Medulla oblongata (tissue), 1 donor: ENCODE measurements at regions not wholly inside any gene's neighbourhood (a gene's known extent, or its start where the extent isn't known, plus 50 kb on each side); places are given as distances from the start of the nearest gene placed in this dataset.
"Not testable (repeated sequence)": the region's sequence is repeated elsewhere in the genome, so short reads cannot be mapped to it uniquely, and the experiment has no call there.

Experiments
- DNase-seq: peaks from one replicate; pipeline ENCODE4 v3.0.0-alpha.2; 2015; ENCODE audit errors: extremely low spot score

DNA sequence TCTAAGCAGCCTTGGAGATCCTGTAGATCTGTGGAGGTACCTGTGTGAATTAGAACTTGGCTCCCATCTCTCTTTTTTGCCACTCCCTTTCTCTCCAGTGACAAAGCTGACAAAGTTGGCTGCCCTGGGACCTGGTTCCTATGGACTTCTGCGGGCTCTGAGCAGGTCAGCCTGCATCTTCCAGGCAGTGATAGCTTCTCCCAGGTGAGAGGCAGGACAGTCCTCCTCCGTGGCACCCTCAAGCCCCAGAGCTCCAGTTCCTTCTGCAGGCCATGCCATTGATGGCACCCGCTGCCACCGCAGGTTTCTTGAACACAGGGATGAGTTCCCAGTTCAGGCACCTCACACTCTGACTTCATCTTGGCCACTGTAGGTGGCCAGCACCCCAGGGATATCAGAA is 73.5 kb upstream of the GRB10 start:
- DNase-seq: no peak

DNA sequence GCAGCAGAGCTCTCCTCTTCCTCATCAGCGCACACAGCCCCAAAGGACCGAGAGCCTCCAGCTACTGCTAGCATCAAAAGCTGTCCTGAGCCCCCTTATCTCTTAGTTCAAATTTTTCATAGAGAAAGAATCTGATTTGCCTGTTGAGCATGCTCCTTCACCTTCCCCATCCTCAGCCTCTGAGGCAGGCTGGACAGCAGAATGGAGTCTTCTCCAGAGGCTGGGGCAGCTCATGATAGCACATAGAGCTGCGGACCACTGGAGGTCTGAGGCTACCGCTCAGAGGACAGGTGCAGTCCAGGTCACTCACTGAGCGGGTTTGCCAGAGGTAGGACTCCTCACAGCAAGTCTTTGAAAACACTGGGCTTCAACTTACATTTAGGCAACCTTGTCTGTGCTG is 72.8 kb upstream of the GRB10 start:
- DNase-seq: no peak

- no peak for DNase-seq
Measured at GRCh38 chr7:50854831-50855230, 72.1 kb upstream of the GRB10 start.

GRCh38 chr7:50854247-50854646 is 71.6 kb upstream of the GRB10 start:
- DNase-seq: no peak

GRCh38 chr7:50853311-50853710 is 70.6 kb upstream of the GRB10 start:
- no peak for DNase-seq

- DNase-seq: no peak
Measured at GRCh38 chr7:50852901-50853300, 70.2 kb upstream of the GRB10 start.

GRCh38 chr7:50851891-50852290 is 69.2 kb upstream of the GRB10 start:
- no peak for DNase-seq

- DNase-seq: no peak
Measured at GRCh38 chr7:50851451-50851850, 68.8 kb upstream of the GRB10 start.

DNA sequence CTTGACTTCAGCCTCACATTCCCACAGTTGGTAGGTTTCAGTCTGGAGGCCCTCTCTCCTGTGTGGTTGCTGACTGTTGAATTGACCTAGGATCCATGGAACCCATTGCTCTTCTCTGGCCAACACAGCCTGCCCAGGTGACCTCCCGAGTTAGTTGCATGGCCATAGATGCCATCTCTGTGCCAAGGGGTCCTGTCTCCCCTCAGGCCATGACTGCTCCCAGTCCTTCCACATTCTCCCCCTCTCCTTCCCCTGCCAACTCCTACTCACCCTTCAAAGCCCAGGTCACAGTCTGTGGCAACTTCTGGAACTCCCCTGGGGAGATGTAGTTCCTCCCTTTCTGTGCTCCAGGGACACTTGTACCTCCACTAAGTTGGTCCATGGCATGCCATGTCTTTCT is 67.3 kb upstream of the GRB10 start:
- no peak for DNase-seq

DNA sequence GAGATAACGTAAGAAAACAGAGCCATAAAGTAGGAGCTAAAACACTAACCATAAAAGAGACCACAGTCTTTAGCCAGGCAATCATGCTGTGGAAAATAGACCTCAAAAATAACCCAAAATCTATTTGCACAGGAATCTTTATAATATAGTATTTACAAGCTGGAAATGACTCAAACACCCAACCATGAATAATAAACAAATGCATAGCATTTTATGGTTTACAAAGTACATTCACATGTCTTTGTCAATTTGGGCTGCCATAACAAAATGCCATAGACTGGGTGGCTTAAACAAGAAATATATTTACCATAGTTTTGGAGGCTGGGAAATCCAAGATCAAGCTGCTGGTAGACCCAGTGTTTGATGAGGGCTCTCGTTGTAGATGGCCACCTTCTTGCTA is 65.5 kb upstream of the GRB10 start:
- no peak for DNase-seq

- not testable (repeated sequence) for DNase-seq
Measured at GRCh38 chr7:50844861-50845260, 62.2 kb upstream of the GRB10 start.

GRCh38 chr7:50842041-50842440 is 59.3 kb upstream of the GRB10 start:
- DNase-seq: no peak

DNA sequence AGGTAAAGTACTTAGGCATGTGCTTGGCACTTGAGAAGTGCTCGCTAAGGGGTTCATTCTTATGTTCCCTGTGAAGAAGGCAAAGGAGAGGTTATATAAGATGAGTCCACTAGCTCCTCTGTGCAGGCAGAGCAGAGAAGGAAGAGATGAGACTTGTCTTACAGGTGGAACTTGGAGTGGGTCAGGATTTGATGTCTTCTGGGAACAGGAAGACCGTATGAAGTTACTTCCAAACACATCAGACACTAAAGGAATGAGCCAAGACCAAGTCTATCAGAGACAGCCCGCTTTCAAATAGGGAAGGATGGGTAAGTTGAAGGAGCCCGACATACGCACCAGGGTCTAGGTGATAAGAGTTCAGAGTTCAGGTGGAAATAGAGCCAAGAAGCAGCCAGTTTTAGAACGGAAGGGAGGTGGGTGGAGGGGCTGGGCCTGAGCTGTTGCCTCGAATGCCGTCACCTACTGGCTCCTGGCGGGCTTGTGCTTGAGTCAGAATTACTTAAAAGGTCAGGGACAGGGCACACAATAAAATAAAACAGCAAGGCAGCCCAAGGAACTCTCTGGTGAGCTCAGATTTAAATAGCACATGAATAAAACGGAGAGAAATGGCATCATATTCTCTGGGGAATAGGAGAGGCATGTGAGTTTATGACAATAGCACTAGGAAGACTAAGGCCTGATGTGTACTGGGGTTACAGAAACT is 56.1 kb upstream of the GRB10 start:
- DNase-seq: no peak

DNA sequence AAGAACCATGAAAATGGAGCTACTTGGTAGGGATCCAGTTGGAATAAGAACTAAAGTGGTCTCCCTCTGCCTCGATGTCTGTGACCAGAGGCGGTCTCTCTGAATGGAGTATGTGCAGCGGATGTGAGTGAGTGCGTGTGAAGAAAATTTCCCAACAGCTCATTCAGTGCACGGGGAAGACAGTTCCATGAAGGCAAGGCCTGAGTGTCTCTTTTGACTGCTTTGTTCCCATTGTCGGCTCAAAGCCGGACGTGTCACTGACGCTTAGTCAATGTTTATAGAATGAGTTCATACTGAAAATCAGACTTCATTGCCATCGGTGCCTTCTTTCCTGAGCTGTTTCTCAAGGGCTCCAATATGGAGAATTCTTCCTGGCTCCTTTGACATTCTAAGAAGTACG is 55.3 kb upstream of the GRB10 start:
- no peak for DNase-seq

GRCh38 chr7:50836646-50837045 is 54.0 kb upstream of the GRB10 start:
- no peak for DNase-seq

- no peak for DNase-seq
Measured at GRCh38 chr7:50835156-50835555, 52.5 kb upstream of the GRB10 start.

- DNase-seq: no peak
Measured at GRCh38 chr7:50834679-50835078, 52.0 kb upstream of the GRB10 start.

DNA sequence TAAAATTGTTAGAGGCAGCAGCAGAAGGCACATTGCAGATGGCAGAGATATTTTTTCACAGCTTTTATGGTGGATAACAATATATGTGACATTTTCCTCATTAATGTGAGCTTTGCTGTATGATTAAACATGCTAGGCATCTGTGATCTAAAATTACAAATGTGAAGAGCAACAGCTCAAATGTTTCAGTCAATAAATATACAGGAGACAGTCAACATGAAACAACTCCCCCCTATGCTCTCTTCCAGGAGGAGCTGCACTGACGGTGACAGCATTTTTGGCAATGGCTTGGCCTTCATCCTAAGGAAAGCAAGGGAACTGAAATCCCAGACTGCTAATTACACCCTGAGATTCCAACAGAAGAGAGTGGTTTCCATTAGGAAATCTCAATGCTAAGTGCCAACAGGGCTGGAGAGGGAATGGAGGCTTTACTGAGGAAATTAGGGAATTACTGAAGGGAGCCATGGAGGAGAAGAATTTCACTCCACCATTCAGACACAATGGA is 51.4 kb upstream of the GRB10 start:
- no peak for DNase-seq

DNA sequence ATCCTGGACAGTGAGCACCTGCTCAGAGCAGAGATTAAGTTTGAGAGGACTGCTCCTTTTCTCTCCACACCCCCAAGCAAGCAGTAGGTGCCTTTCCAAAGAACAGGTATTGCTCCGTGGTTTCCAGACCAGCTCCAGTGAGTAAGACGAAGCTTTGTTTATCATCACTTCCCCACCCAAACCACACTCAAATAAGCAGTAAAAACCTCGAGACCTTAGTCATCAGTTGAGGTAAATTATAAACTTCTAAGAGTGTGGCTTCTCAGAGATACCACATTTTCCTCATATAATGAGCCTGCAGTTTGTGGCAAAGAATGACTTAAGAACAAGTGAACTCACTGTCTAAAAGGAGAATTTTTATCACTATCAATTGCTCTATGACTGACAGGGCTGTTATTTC is 50.0 kb upstream of the GRB10 start:
- no peak for DNase-seq
